ENCODE measurements at regions not wholly inside any gene's neighbourhood (a gene's known extent, or its start where the extent isn't known, plus 50 kb on each side); places are given as distances from the start of the nearest gene placed in this dataset.

- Histone ChIP-seq H2BK12ac (ENCODE audit: low read depth, low read length) (no peak overlapping the region), H3K23ac (ENCODE audit: insufficient read length) (no peak overlapping the region), H3K14ac (ENCODE audit: insufficient read length) (no peak overlapping the region), H3K79me2 (ENCODE audit: control insufficient read depth in 1 of 2, insufficient read depth in 2 of 2, low read length in 2 of 2) (no peaks in the 10 kb centered on the region), H2AFZ (ENCODE audit: low read length) (no peak overlapping the region), H3K27ac (ENCODE audit: low read depth, low read length) (no peak overlapping the region), H3K9ac (replicated peaks in 1 of 4; ENCODE audit: extremely low read depth in 1 of 4, low read depth in 3 of 4, low read length in 3 of 4) (no peak overlapping the region), H2BK20ac (ENCODE audit: low read length) (no peak overlapping the region), H2BK120ac (replicated peaks; ENCODE audit: low read depth, low read length) (no peak overlapping the region), H3K4me1 (replicated peaks in 1 of 4; ENCODE audit: control insufficient read depth in 3 of 4, insufficient read depth in 4 of 4, low read length in 3 of 4) (no peaks in the 10 kb centered on the region), H2BK15ac (ENCODE audit: low read length) (no peak overlapping the region), H2AK5ac (ENCODE audit: low read depth, low read length) (no peak overlapping the region), H3K4me3 (ENCODE audit: extremely low read depth in 1 of 4, insufficient read depth in 2 of 4, low read depth in 3 of 4, low read length in 4 of 4) (no peak overlapping the region), H2BK5ac (ENCODE audit: low read depth, low read length) (no peak overlapping the region), H3K79me1 (ENCODE audit: low read depth, low read length) (no peaks in the 10 kb centered on the region), H3K27me3 (replicated peaks in 1 of 4; ENCODE audit: control insufficient read depth in 3 of 4, extremely low read depth in 1 of 4, insufficient read depth in 3 of 4, low read length in 3 of 4) (no peaks in the 10 kb centered on the region), H3K18ac (ENCODE audit: extremely low read depth, low read length) (no peak overlapping the region), H3K36me3 (ENCODE audit: control insufficient read depth in 2 of 4, insufficient read depth in 4 of 4, low read length in 3 of 4) (no peaks in the 10 kb centered on the region), H3K56ac (replicated peaks; ENCODE audit: insufficient read length, low read depth, low read length) (no peak overlapping the region), H4K5ac (ENCODE audit: insufficient read length, low read depth, low read length) (no peak overlapping the region), H3K9me3 (ENCODE audit: insufficient read depth in 2 of 2, low read depth in 1 of 2, low read length in 1 of 2) (no peaks in the 10 kb centered on the region), H3K4me2 (ENCODE audit: insufficient read depth in 1 of 2, low read depth in 2 of 2, low read length in 2 of 2) (no peak overlapping the region), H4K91ac (replicated peaks; ENCODE audit: insufficient read length, low read length) (no peak overlapping the region), H4K20me1 (replicated peaks in 1 of 2; ENCODE audit: control insufficient read depth in 1 of 2, insufficient read depth in 2 of 2, low read length in 2 of 2) (no peaks in the 10 kb centered on the region), H4K8ac (ENCODE audit: extremely low read depth, insufficient read depth, low read length) (no peak overlapping the region), H3K23me2 (ENCODE audit: low read depth, low read length) (no peaks in the 10 kb centered on the region), H3K4ac (replicated peaks; ENCODE audit: insufficient read length, low read depth, low read length) (no peak overlapping the region)
- TF ChIP-seq SIRT6 (IDR thresholded peaks at IDR 0.05; ENCODE audit: low read length) (no peak), CEBPB (IDR thresholded peaks at IDR 0.05; ENCODE audit: low read depth, low read length) (no peak), MAFK (IDR thresholded peaks at IDR 0.05; ENCODE audit: low read depth, low read length) (no peak), SRF (IDR thresholded peaks at IDR 0.05; ENCODE audit: low read depth, low read length) (no peak), NANOG (IDR thresholded peaks at IDR 0.05; ENCODE audit: insufficient read depth, low read depth, low read length, poor library complexity, severe bottlenecking) (no peak), RAD21 (IDR thresholded peaks at IDR 0.05 in 1 of 2, conservative IDR thresholded peaks at IDR 0.05 in 1 of 2; ENCODE audit: low read depth in 2 of 2, low read length in 2 of 2) (no peak), ZNF274 (IDR thresholded peaks at IDR 0.05; ENCODE audit: borderline replicate concordance, extremely low read depth, low read length) (no peak), TCF12 (IDR thresholded peaks at IDR 0.05; ENCODE audit: low read depth, low read length) (no peak), PHF8 (conservative IDR thresholded peaks at IDR 0.05; ENCODE audit: low read depth, low read length) (no peak), BRCA1 (IDR thresholded peaks at IDR 0.05; ENCODE audit: low read depth, low read length) (no peak)
- ChIA-PET CTCF (ENCODE audit: partially characterized antibody) (interaction anchor here (1.6 to 1.7 kb wide), 3 partner anchors 9 to 73 kb away, joined by 4 to 5 read pairs (median 4); no protein-coding TSS in a partner anchor), POLR2A (ENCODE audit: partially characterized antibody) (no interaction called here)
- FAIRE-seq: no peak
- DNase-seq (ENCODE audit: low read depth in 1 of 2, low spot score in 2 of 2): no peak
- 95% methylated on average over 5 of the region's 5 CpGs; no CpG with 5 or more reads in 1 of the 2 experiments for WGBS, 2 experiments (ENCODE audit: extremely low coverage in 1 of 2, insufficient coverage in 1 of 2, insufficient read length in 1 of 2, insufficient replicate concordance in 2 of 2, low coverage in 1 of 2, low lambda C conversion rate in 2 of 2, missing lambda C conversion rate in 1 of 2)
These were observed 177.4 kb downstream of the SEC61B start for GRCh38 chr9:99399474-99399873.
